ENCODE measurements at regions not wholly inside any gene's neighbourhood (a gene's known extent, or its start where the extent isn't known, plus 50 kb on each side); places are given as distances from the start of the nearest gene placed in this dataset.

- DNase-seq (ENCODE audit: low spot score in 2 of 2) (no peak), ATAC-seq (ENCODE audit: low read depth) (no peak)
- Mint-ChIP-seq H3K27ac (no peak overlapping the region), H3K27me3 (peaks cover 10% of the 10 kb centered on the region), H3K4me1 (no peaks in the 10 kb centered on the region), H3K36me3 (no peaks in the 10 kb centered on the region), H3K4me3 (no peak overlapping the region), H3K9me3 (no peaks in the 10 kb centered on the region)
Measured at GRCh38 chr12:25830456-25830855, 128.0 kb upstream of the RASSF8 start.

GRCh38 chr12:25833657-25834056, 124.8 kb upstream of the RASSF8 start:
- Mint-ChIP-seq H3K4me1 (no peaks in the 10 kb centered on the region), H3K4me3 (no peak overlapping the region), H3K9me3 (peaks cover 4% of the 10 kb centered on the region), H3K36me3 (peaks cover 1% of the 10 kb centered on the region), H3K27me3 (peaks cover 9% of the 10 kb centered on the region), H3K27ac (no peak overlapping the region)
- no peak for DNase-seq (ENCODE audit: low spot score in 2 of 2)
- no peak for ATAC-seq (ENCODE audit: low read depth)

- H3K27me3 Mint-ChIP-seq, result peaks cover 5% of the 10 kb centered on the region
Measured at GRCh38 chr12:25835385-25835784, 123.1 kb upstream of the RASSF8 start.

GRCh38 chr12:25838007-25838406, 120.5 kb upstream of the RASSF8 start:
- ATAC-seq (ENCODE audit: low read depth) (no peak), DNase-seq (ENCODE audit: low spot score in 2 of 2) (no peak)
- Mint-ChIP-seq H3K4me1 (no peaks in the 10 kb centered on the region), H3K27ac (no peak overlapping the region), H3K27me3 (peaks cover 2% of the 10 kb centered on the region), H3K36me3 (peaks cover 1% of the 10 kb centered on the region), H3K4me3 (no peak overlapping the region), H3K9me3 (peaks cover 4% of the 10 kb centered on the region)

More at GRCh38 chr12:25835385-25835784, 123.1 kb upstream of the RASSF8 start:
- Mint-ChIP-seq H3K4me1 (no peaks in the 10 kb centered on the region), H3K36me3 (peaks cover 1% of the 10 kb centered on the region), H3K9me3 (peaks cover 4% of the 10 kb centered on the region), H3K27ac (no peak overlapping the region), H3K4me3 (no peak overlapping the region)
- no peak for DNase-seq (ENCODE audit: low spot score in 2 of 2)
- no peak for ATAC-seq (ENCODE audit: low read depth)

GRCh38 chr12:25839470-25839869, 119.0 kb upstream of the RASSF8 start:
- no peak for ATAC-seq (ENCODE audit: low read depth)
- peaks cover 4% of the 10 kb centered on the region for H3K9me3 Mint-ChIP-seq
- H3K27ac Mint-ChIP-seq, result no peak overlapping the region
- peaks cover 1% of the 10 kb centered on the region for H3K36me3 Mint-ChIP-seq
- H3K4me3 Mint-ChIP-seq, result no peak overlapping the region
- no peak for DNase-seq (ENCODE audit: low spot score in 2 of 2)
- H3K4me1 Mint-ChIP-seq, result no peaks in the 10 kb centered on the region
- H3K27me3 Mint-ChIP-seq, result peaks cover 4% of the 10 kb centered on the region

GRCh38 chr12:25840678-25841465, 117.6 kb upstream of the RASSF8 start:
- no peaks in the 10 kb centered on the region for H3K36me3 Mint-ChIP-seq
- H3K4me3 Mint-ChIP-seq, result no peak overlapping the region
- H3K27ac Mint-ChIP-seq, result no peak overlapping the region
- peaks cover 3% of the 10 kb centered on the region for H3K9me3 Mint-ChIP-seq
- ATAC-seq (ENCODE audit: low read depth) (no peak), DNase-seq (ENCODE audit: low spot score in 2 of 2) (no peak)
- H3K27me3 Mint-ChIP-seq, result peaks cover 2% of the 10 kb centered on the region
- H3K4me1 Mint-ChIP-seq, result no peaks in the 10 kb centered on the region

GRCh38 chr12:25842254-25842653, 116.2 kb upstream of the RASSF8 start:
- Mint-ChIP-seq H3K27me3 (peaks cover 7% of the 10 kb centered on the region), H3K27ac (no peak overlapping the region), H3K9me3 (no peaks in the 10 kb centered on the region), H3K36me3 (no peaks in the 10 kb centered on the region), H3K4me3 (no peak overlapping the region), H3K4me1 (no peaks in the 10 kb centered on the region)
- no peak for DNase-seq (ENCODE audit: low spot score in 2 of 2)
- ATAC-seq (ENCODE audit: low read depth), result no peak

- no peaks in the 10 kb centered on the region for H3K36me3 Mint-ChIP-seq
- H3K4me1 Mint-ChIP-seq, result no peaks in the 10 kb centered on the region
- no peak for ATAC-seq (ENCODE audit: low read depth)
- H3K27ac Mint-ChIP-seq, result no peak overlapping the region
- DNase-seq (ENCODE audit: low spot score in 2 of 2), result no peak
- H3K27me3 Mint-ChIP-seq, result peaks cover 7% of the 10 kb centered on the region
- no peak overlapping the region for H3K4me3 Mint-ChIP-seq
- H3K9me3 Mint-ChIP-seq, result no peaks in the 10 kb centered on the region
Measured at GRCh38 chr12:25843976-25844375, 114.5 kb upstream of the RASSF8 start.

GRCh38 chr12:25845415-25845814, 113.1 kb upstream of the RASSF8 start:
- Mint-ChIP-seq H3K27ac (no peak overlapping the region), H3K36me3 (no peaks in the 10 kb centered on the region)
- ATAC-seq (ENCODE audit: low read depth), result no peak

GRCh38 chr12:25852792-25853191, 105.7 kb upstream of the RASSF8 start:
- ATAC-seq (ENCODE audit: low read depth) (no peak), DNase-seq (ENCODE audit: low spot score in 2 of 2) (no peak)
- Mint-ChIP-seq H3K36me3 (no peaks in the 10 kb centered on the region), H3K27ac (no peak overlapping the region), H3K4me3 (no peak overlapping the region), H3K9me3 (no peaks in the 10 kb centered on the region), H3K27me3 (peaks cover 11% of the 10 kb centered on the region), H3K4me1 (no peaks in the 10 kb centered on the region)

More at GRCh38 chr12:25845415-25845814, 113.1 kb upstream of the RASSF8 start:
- no peak for DNase-seq (ENCODE audit: low spot score in 2 of 2)
- H3K4me3 Mint-ChIP-seq, result no peak overlapping the region
- no peaks in the 10 kb centered on the region for H3K4me1 Mint-ChIP-seq
- peaks cover 12% of the 10 kb centered on the region for H3K27me3 Mint-ChIP-seq
- no peaks in the 10 kb centered on the region for H3K9me3 Mint-ChIP-seq

- no peaks in the 10 kb centered on the region for H3K4me1 Mint-ChIP-seq
- H3K27me3 Mint-ChIP-seq, result peaks cover 11% of the 10 kb centered on the region
Measured at GRCh38 chr12:25853316-25854095, 105.0 kb upstream of the RASSF8 start.

GRCh38 chr12:25854991-25855390, 103.5 kb upstream of the RASSF8 start:
- Mint-ChIP-seq H3K27ac (no peak overlapping the region), H3K27me3 (peaks cover 6% of the 10 kb centered on the region), H3K9me3 (no peaks in the 10 kb centered on the region), H3K4me1 (no peaks in the 10 kb centered on the region), H3K4me3 (no peak overlapping the region), H3K36me3 (no peaks in the 10 kb centered on the region)
- no peak for ATAC-seq (ENCODE audit: low read depth)
- no peak for DNase-seq (ENCODE audit: low spot score in 2 of 2)

More at GRCh38 chr12:25853316-25854095, 105.0 kb upstream of the RASSF8 start:
- H3K9me3 Mint-ChIP-seq, result no peaks in the 10 kb centered on the region
- ATAC-seq (ENCODE audit: low read depth), result no peak
- H3K36me3 Mint-ChIP-seq, result no peaks in the 10 kb centered on the region
- no peak overlapping the region for H3K4me3 Mint-ChIP-seq
- no peak for DNase-seq (ENCODE audit: low spot score in 2 of 2)
- H3K27ac Mint-ChIP-seq, result no peak overlapping the region

- DNase-seq (ENCODE audit: low spot score in 2 of 2), result no peak
- H3K4me3 Mint-ChIP-seq, result no peak overlapping the region
- H3K4me1 Mint-ChIP-seq, result no peaks in the 10 kb centered on the region
- peaks cover 6% of the 10 kb centered on the region for H3K27me3 Mint-ChIP-seq
- no peaks in the 10 kb centered on the region for H3K9me3 Mint-ChIP-seq
- H3K36me3 Mint-ChIP-seq, result no peaks in the 10 kb centered on the region
- no peak overlapping the region for H3K27ac Mint-ChIP-seq
- ATAC-seq (ENCODE audit: low read depth), result no peak
Measured at GRCh38 chr12:25855716-25856115, 102.8 kb upstream of the RASSF8 start.

GRCh38 chr12:25859976-25860375, 98.5 kb upstream of the RASSF8 start:
- ATAC-seq (ENCODE audit: low read depth) (no peak), DNase-seq (ENCODE audit: low spot score in 2 of 2) (no peak)
- Mint-ChIP-seq H3K36me3 (no peaks in the 10 kb centered on the region), H3K4me3 (no peak overlapping the region), H3K9me3 (no peaks in the 10 kb centered on the region), H3K27ac (no peak overlapping the region), H3K4me1 (no peaks in the 10 kb centered on the region), H3K27me3 (peaks cover 6% of the 10 kb centered on the region)

Measured in memory B cell (primary cell).